HG03460 (cell line): ENCODE measurements at regions not wholly inside any gene's neighbourhood (a gene's known extent, or its start where the extent isn't known, plus 50 kb on each side); places are given as distances from the start of the nearest gene placed in this dataset.
"Not testable (repeated sequence)": the region's sequence is repeated elsewhere in the genome, so short reads cannot be mapped to it uniquely, and the experiment has no call there.

Experiments used
- ATAC-seq: cut with Tn5 transposase; IDR thresholded peaks from one replicate; pipeline ENCODE4 v1.9.1; 2021; ENCODE audit not compliant: unreplicated experiment

- no peak for ATAC-seq
Measured at GRCh38 chr4:126860308-126860707, 772.4 kb upstream of the INTU start.

GRCh38 chr4:126869967-126870366 lies 762.8 kb upstream of the INTU start:
- no peak for ATAC-seq

- ATAC-seq = no peak
Measured at GRCh38 chr4:126871810-126872209, 760.9 kb upstream of the INTU start.

- ATAC-seq = no peak
Measured at GRCh38 chr4:126874533-126874932, 758.2 kb upstream of the INTU start.

DNA sequence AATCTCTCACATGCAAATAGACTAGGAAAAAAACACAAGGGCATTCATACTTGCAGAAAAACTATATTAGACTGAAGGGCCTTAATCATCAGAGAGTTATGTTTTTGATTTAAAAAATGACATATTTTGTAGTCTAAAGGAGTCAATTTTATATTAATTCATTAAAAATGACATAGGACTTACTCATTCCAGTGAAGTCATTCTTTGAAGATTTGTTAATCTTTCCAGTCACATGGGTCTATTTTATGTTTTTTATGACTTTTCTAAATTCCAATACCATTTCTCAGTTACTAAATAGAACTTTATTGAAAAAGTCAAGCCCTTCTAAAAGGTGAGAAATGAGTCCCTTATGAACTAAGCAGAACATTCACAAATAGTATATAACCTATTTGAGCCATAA lies 743.8 kb upstream of the INTU start:
- no peak for ATAC-seq

GRCh38 chr4:126890383-126890782 lies 742.4 kb upstream of the INTU start:
- no peak for ATAC-seq

DNA sequence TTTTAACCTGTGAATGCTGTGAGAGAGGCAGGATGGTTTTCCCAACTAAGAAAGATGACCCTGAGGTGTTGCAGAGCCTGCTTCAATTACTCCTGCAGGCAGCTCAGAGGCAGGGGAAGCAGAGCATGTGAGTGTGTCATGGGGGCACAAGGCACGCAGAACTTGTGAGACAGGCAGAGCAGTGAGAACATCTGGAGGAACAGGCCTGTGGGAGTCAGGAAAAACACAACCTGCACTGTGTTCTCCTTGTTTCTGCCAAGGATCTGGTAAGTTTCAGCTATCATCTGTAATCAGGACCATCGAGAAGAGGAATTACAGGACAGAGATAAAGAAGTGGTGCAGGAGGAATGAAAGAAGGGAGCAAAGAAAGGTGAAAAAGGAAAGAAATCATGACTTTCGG lies 741.8 kb upstream of the INTU start:
- ATAC-seq = no peak

- ATAC-seq = no peak
Measured at GRCh38 chr4:126894963-126895362, 737.8 kb upstream of the INTU start.

DNA sequence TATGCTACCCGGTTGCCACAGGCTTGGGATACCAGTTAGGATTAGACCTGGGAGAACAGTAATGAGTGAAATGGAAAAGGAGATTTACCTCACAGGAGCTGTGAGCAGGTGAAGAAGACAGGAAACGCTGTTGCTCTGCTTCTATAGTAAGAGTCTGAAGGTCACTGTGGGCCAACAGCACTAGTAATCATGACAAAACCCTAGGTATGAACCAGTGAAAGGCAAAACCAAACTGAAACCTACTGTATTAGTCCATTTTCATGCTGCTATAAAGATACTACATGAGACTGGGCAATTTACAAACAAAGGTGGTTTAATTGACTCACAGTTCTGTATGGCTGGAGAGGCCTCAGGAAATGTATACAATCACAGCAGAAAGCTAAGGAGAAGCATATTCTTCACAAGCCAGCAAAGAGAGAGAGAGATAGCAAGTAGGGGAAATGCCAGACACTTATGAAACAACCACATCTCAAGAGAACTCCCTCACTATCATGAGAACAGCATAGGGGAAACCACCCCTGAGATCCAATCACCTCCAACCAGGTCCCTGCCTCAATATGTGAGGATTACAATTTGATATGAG lies 736.7 kb upstream of the INTU start:
- ATAC-seq = no peak

- no peak for ATAC-seq
Measured at GRCh38 chr4:126897038-126897437, 735.7 kb upstream of the INTU start.

GRCh38 chr4:126898815-126899214 lies 733.9 kb upstream of the INTU start:
- ATAC-seq = no peak

GRCh38 chr4:126899331-126899801 lies 733.4 kb upstream of the INTU start:
- no peak for ATAC-seq

GRCh38 chr4:126906466-126906865 lies 726.3 kb upstream of the INTU start:
- ATAC-seq = no peak

GRCh38 chr4:126907389-126907788 lies 725.4 kb upstream of the INTU start:
- ATAC-seq = no peak

DNA sequence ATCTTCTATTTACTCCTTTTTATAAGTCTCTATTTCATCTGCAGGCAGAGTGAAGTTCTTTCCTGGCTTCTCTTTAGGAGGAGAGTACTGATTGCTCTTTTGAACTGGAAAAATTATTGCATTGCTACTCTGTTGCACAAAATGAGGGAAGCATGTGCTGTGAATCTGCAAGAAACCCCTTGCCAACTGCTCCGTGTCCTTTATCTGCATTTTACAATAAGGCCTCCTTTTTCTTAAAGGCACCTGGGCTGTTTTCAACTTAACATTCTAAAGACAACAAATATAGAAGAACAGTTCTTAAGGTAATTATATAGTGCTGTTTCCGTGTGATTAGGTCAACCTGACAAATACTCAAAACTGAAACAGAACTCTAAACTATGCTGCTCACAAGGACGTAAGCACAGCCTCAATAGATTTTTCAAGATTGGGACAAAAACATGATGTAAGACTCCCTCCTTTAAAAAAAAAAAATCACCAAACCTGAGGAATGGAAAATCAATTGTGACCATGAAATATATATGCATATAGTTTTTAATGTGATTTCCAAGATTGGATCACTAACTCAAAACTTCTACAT lies 716.6 kb upstream of the INTU start:
- ATAC-seq = no peak

- no peak for ATAC-seq
Measured at GRCh38 chr4:126916626-126917140, 716.1 kb upstream of the INTU start.

GRCh38 chr4:126922328-126922938 lies 710.3 kb upstream of the INTU start:
- not testable (repeated sequence) for ATAC-seq

- no peak for ATAC-seq
Measured at GRCh38 chr4:126924237-126924636, 708.5 kb upstream of the INTU start.

GRCh38 chr4:126930059-126930458 lies 702.7 kb upstream of the INTU start:
- not testable (repeated sequence) for ATAC-seq

- ATAC-seq = no peak
Measured at GRCh38 chr4:126935801-126936200, 697.0 kb upstream of the INTU start.

DNA sequence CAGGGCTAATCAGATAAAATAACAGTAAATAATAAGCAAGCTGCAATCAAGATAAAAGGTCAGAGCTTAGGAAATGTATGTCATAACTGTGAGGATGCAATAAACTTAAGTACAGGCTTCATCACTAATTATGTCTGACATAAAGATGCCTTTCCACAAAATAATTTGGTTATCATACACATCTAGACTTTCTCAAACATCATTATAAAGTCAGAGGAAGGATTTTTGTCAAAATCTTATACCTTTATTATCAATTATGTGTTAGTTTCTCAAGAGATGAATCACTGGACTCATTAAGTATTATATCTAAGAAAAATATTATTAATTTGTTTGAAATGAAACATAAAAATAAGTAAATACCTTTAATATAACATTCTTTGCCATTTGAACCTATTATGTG lies 695.4 kb upstream of the INTU start:
- no peak for ATAC-seq

GRCh38 chr4:126937846-126938422 lies 694.8 kb upstream of the INTU start:
- no peak for ATAC-seq
